ENCODE measurements at regions not wholly inside any gene's neighbourhood (a gene's known extent, or its start where the extent isn't known, plus 50 kb on each side); places are given as distances from the start of the nearest gene placed in this dataset.

- peak; percentile 71 for DNase-seq (ENCODE audit: low spot score)
Measured at GRCh38 chr20:8073024-8073832, 53.7 kb upstream of the TMX4 start.

- DNase-seq (ENCODE audit: low spot score): no peak
Measured at GRCh38 chr20:8074931-8075330, 55.4 kb upstream of the TMX4 start.

GRCh38 chr20:8076306-8077136 is 55.5 kb upstream of the PLCB1 start:
- DNase-seq (ENCODE audit: low spot score): peak; percentile 17

GRCh38 chr20:8077137-8077466 is 55.0 kb upstream of the PLCB1 start:
- peak; percentile 81 for DNase-seq (ENCODE audit: low spot score)

GRCh38 chr20:8078528-8078914 is 53.5 kb upstream of the PLCB1 start:
- no peak for DNase-seq (ENCODE audit: low spot score)

- DNase-seq (ENCODE audit: low spot score): no peak
Measured at GRCh38 chr20:8079976-8080375, 52.1 kb upstream of the PLCB1 start.

GRCh38 chr20:8082025-8082424 is 50.0 kb upstream of the PLCB1 start:
- DNase-seq (ENCODE audit: low spot score): no peak
